ENCODE measurements at regions not wholly inside any gene's neighbourhood (a gene's known extent, or its start where the extent isn't known, plus 50 kb on each side); places are given as distances from the start of the nearest gene placed in this dataset.

GRCh38 chr2:6254441-6254840 lies 562.3 kb downstream of the SOX11 start:
- DNase-seq (ENCODE audit: insufficient read length, low spot score) (no peak), FAIRE-seq (no peak)
- TF ChIP-seq POLR2A (IDR thresholded peaks at IDR 0.05; ENCODE audit: low read depth, low read length) = no peak

DNA sequence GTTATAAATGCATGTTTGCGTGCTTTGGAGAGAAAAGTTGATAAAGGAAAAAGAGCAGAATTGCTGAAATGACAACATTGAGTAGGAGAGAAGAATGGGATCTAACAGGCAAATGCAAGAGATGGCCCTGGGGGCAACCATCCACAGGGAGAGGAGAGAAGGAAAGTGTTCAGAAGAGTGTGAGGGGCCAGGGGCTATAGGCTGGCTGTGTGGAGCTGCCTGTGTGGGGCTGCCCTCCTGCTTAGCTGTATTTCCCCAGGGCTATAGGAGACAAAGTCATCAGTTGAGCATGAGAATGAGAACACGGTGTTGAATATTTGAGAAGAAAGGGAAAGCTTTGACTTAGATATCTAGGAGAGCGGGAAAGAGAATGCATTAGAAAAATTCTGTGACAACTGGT lies 572.0 kb downstream of the SOX11 start:
- TF ChIP-seq POLR2A (IDR thresholded peaks at IDR 0.05; ENCODE audit: low read depth, low read length) = no peak
- DNase-seq (ENCODE audit: insufficient read length, low spot score) (no peak), FAIRE-seq (no peak)

GRCh38 chr2:6281524-6281923 lies 584.2 kb downstream of the CMPK2 start:
- FAIRE-seq (no peak), DNase-seq (ENCODE audit: insufficient read length, low spot score) (no peak)
- TF ChIP-seq POLR2A (IDR thresholded peaks at IDR 0.05; ENCODE audit: low read depth, low read length) = no peak

GRCh38 chr2:6283259-6283658 lies 582.4 kb downstream of the CMPK2 start:
- no peak for TF ChIP-seq POLR2A (IDR thresholded peaks at IDR 0.05; ENCODE audit: low read depth, low read length)
- FAIRE-seq (no peak), DNase-seq (ENCODE audit: insufficient read length, low spot score) (no peak)

- no peak for FAIRE-seq
- no peak for TF ChIP-seq POLR2A (IDR thresholded peaks at IDR 0.05; ENCODE audit: low read depth, low read length)
- no peak for DNase-seq (ENCODE audit: insufficient read length, low spot score)
These were observed 578.3 kb downstream of the CMPK2 start for GRCh38 chr2:6287406-6287805.

GRCh38 chr2:6288791-6289190 lies 576.9 kb downstream of the CMPK2 start:
- FAIRE-seq (no peak), DNase-seq (ENCODE audit: insufficient read length, low spot score) (no peak)
- TF ChIP-seq POLR2A (IDR thresholded peaks at IDR 0.05; ENCODE audit: low read depth, low read length) = no peak

DNA sequence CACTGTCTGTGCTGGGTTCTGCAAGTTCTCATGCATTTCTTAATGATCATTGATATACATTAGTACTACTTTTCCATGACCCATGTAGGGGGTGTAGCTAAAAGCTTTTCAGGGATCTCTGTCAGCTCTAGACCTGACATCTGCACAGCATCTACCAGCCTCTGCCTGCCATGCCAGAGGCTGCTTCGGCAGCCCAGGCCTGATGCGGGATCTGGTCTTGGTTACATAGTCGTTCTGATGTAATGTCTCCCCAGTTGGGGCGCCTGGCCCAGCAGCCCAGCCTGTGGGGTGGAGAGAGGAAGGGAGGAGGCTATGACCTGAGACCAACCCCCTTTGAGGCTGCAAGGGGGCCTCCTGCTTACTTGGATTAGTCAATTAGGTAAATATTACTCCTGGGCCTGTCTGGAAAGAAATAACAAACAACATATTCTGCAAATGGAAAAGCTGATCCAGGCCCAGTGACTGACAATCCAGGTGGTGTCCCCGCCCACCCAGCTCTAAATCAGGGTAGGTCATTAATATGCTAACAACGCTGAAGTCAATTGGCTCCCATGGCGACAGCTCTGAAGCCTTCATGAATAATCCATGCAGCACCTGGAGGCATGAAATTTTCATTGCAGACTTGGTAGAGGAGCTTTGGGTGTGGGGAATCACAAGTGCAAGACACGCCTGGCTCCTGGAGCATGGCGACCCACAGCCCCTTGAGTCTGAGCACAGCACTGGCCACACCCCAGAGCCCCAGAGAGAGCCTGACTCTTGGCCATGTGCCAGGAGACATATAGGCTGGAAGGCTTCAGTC lies 575.3 kb downstream of the CMPK2 start:
- FAIRE-seq (no peak), DNase-seq (ENCODE audit: insufficient read length, low spot score) (no peak)
- no peak for TF ChIP-seq POLR2A (IDR thresholded peaks at IDR 0.05; ENCODE audit: low read depth, low read length)

GRCh38 chr2:6294791-6295190 lies 570.9 kb downstream of the CMPK2 start:
- FAIRE-seq (no peak), DNase-seq (ENCODE audit: insufficient read length, low spot score) (no peak)
- no peak for TF ChIP-seq POLR2A (IDR thresholded peaks at IDR 0.05; ENCODE audit: low read depth, low read length)

DNA sequence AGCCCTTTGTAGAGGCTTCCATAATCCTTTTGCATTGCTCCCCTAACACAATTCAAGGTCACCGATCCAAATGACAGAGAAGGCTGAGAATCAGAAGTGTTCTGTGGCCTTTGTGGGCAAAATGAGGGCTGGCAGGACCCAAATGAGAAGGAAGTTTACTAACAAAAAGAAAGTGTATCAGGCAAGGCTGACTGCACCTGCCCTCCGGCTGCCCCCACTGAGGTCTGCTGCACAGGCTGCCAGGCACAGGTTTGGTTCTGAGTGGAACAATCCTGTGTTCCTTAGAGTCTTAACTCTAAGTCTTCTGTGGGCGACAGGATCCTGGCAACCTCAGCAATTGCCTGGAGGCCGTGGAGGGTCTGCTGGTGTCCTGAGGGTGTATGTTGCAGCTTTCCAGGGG lies 568.5 kb downstream of the CMPK2 start:
- TF ChIP-seq POLR2A (IDR thresholded peaks at IDR 0.05; ENCODE audit: low read depth, low read length) = no peak
- FAIRE-seq = no peak
- DNase-seq (ENCODE audit: insufficient read length, low spot score) = no peak

DNA sequence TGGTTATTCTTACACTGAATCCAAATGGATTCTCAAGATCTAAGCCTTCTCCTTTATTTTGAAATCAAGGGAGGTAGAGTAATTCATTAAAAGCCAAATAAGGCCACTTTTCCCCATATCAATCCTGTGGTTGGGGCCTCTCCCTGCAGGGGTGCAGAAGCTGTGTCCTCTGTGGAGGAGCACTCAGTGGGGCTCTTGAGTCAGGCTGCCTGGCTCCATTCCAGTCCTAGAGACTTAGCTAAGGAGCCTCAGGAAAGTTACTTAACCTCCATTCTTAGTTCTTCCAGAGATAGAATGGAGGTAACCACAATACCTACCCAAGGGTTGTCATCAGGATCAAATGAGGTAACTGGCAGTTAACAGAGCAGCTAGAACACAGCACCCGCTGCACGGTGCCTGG lies 564.3 kb downstream of the CMPK2 start:
- FAIRE-seq = no peak
- no peak for DNase-seq (ENCODE audit: insufficient read length, low spot score)
- TF ChIP-seq POLR2A (IDR thresholded peaks at IDR 0.05; ENCODE audit: low read depth, low read length) = no peak

GRCh38 chr2:6308986-6309385 lies 556.7 kb downstream of the CMPK2 start:
- no peak for TF ChIP-seq POLR2A (IDR thresholded peaks at IDR 0.05; ENCODE audit: low read depth, low read length)
- no peak for FAIRE-seq
- no peak for DNase-seq (ENCODE audit: insufficient read length, low spot score)

GRCh38 chr2:6309415-6310255 lies 556.1 kb downstream of the CMPK2 start:
- FAIRE-seq (no peak), DNase-seq (ENCODE audit: insufficient read length, low spot score) (no peak)
- TF ChIP-seq POLR2A (IDR thresholded peaks at IDR 0.05; ENCODE audit: low read depth, low read length) = no peak

DNA sequence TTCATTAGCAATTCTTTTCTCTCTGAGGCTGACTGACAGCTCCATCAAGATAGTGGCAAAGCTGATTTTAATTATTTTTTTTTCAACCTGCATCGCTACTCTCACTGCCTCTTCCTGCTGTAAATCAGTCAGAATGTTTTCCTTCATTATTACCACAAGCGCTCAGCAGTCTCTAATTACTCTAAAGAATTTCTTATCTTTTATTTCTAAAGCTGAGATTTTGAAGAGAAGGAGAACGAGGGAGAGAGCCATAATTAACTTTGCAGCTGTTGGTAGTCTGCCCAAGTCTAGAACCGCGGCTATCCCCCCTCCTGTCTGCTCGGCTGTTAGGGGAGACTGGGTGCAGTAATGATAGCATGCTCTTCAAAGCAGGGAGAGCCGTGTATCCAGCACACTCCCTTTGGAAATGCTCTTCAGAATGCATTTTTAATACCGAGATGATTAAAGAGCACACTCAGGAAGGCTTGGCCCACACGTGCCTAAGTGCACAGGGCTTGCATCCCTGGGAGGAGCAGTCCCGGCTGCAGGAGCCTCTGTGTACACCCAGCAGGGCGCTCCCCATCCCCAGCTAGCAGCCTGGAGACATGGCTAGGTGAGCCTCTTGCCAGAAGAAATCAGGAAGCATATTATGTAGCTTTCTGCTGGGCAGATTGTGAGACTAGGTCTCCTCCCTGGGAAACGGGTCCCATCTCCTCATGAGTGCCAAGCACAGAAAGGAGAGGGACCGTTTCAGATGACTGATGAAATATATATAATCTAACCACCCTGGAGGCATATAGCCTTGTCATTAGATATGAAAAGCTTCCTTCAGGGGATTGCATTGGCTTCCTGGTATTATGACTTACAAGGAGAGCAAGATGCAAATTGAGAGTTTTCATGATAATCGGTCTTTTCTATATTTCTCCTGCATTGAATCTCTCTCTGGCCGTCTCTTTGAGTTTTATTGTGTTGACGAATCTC lies 555.2 kb downstream of the CMPK2 start:
- DNase-seq (ENCODE audit: insufficient read length, low spot score) = no peak
- TF ChIP-seq POLR2A (IDR thresholded peaks at IDR 0.05; ENCODE audit: low read depth, low read length) = no peak

GRCh38 chr2:6312367-6312766 lies 553.3 kb downstream of the CMPK2 start:
- no peak for FAIRE-seq
- DNase-seq (ENCODE audit: insufficient read length, low spot score) = no peak
- TF ChIP-seq POLR2A (IDR thresholded peaks at IDR 0.05; ENCODE audit: low read depth, low read length) = no peak

More for the DNA sequence above, 555.2 kb downstream of the CMPK2 start:
- no peak for FAIRE-seq

All from H54 (cell line).